DND-41 (cell line): ENCODE measurements at regions not wholly inside any gene's neighbourhood (a gene's known extent, or its start where the extent isn't known, plus 50 kb on each side); places are given as distances from the start of the nearest gene placed in this dataset.

Experiments used
- CTCF ChIP-seq: IDR thresholded peaks from 2 replicates; pipeline ENCODE4 v1.5.1; 2012; ENCODE audit warnings: borderline replicate concordance, low read length, moderate library complexity, mild to moderate bottlenecking; ENCODE audit not compliant: poor library complexity, severe bottlenecking; ENCODE audit errors: extremely low read depth
- EZH2 ChIP-seq: IDR thresholded peaks from 3 replicates; pipeline ENCODE4 v1.6.1; 2012; ENCODE audit warnings: borderline replicate concordance, low read depth, mild to moderate bottlenecking, moderate library complexity, low read length, inconsistent platforms; ENCODE audit not compliant: severe bottlenecking

GRCh38 chr13:57018915-57019314 lies 121.8 kb upstream of the PRR20A start:
- TF ChIP-seq CTCF (no peak), EZH2 (no peak)
